Uterus (tissue), 3 donors: ENCODE measurements at regions not wholly inside any gene's neighbourhood (a gene's known extent, or its start where the extent isn't known, plus 50 kb on each side); places are given as distances from the start of the nearest gene placed in this dataset.

Source experiments
- DNase-seq, 2 donors: peaks; one replicate each; pipeline ENCODE4 v3.0.0-alpha.2; 2019 to 2020
- H3K27ac ChIP-seq, 2 donors: fragments of 200-600 bp; sonication (generic); 1 replicate in 1 of 2; 2 replicates in 1 of 2; pipeline ENCODE4 v1.5.1; 2016 to 2018
- H3K27me3 ChIP-seq, 2 donors: fragments of 200-600 bp; sonication (generic); one replicate each; pipeline ENCODE4 v1.5.1; 2018 to 2019; ENCODE audit warnings: control low read depth in 1 of 2
- H3K36me3 ChIP-seq, 2 donors: fragments of 200-600 bp; sonication (generic); one replicate each; pipeline ENCODE4 v1.5.1; 2019; ENCODE audit warnings: control low read depth in 1 of 2
- H3K4me1 ChIP-seq, 2 donors: fragments of 200-600 bp; sonication (generic); one replicate each; pipeline ENCODE4 v1.5.1; 2018 to 2019; ENCODE audit warnings: control low read depth in 1 of 2
- H3K4me3 ChIP-seq, 2 donors: fragments of 200-600 bp; sonication (generic); 1 replicate in 1 of 2; 2 replicates in 1 of 2; pipeline ENCODE4 v1.5.1; 2018 to 2019; ENCODE audit warnings: mild to moderate bottlenecking in 1 of 2
- H3K9me3 ChIP-seq, 2 donors: fragments of 200-600 bp; sonication (generic); one replicate each; pipeline ENCODE4 v1.5.1; 2019; ENCODE audit warnings: control low read depth in 1 of 2
- POLR2A ChIP-seq, 2 donors: fragments of 450-650 bp; IDR thresholded peaks; one replicate each; pipeline ENCODE4 v1.6.1; 2016; ENCODE audit warnings: antibody characterized with exemption in 2 of 2, mild to moderate bottlenecking in 1 of 2, moderate library complexity in 1 of 2
- intact Hi-C: fragments of 100-400 bp; cut with DNase I; formaldehyde crosslinking; loops from one replicate; pipeline ENCODE4 v1.15.1; 2023; ENCODE audit warnings: low total_unique reads
- TF ChIP-seq, protein P1 (sequence below), 4 experiments: fragments of 200-600 bp in 2 of 4; fragments of 450-650 bp in 2 of 4; sonication (generic) in 2 of 4; IDR thresholded peaks; one replicate each; pipeline ENCODE4 v1.5.1; 2016 to 2019; ENCODE audit warnings: antibody characterized with exemption in 4 of 4, mild to moderate bottlenecking in 2 of 4, moderate library complexity in 1 of 4
- donor health status: DM: yes; HTN: yes; CAD: no.

- Histone ChIP-seq H3K36me3 (no peaks in the 10 kb centered on the region), H3K4me1 (no peaks in the 10 kb centered on the region), H3K4me3 (no peak overlapping the region), H3K27ac (no peak overlapping the region), H3K9me3 (no peaks in the 10 kb centered on the region), H3K27me3 (no peaks in the 10 kb centered on the region)
- no peak for DNase-seq
- TF ChIP-seq, protein P1, sequence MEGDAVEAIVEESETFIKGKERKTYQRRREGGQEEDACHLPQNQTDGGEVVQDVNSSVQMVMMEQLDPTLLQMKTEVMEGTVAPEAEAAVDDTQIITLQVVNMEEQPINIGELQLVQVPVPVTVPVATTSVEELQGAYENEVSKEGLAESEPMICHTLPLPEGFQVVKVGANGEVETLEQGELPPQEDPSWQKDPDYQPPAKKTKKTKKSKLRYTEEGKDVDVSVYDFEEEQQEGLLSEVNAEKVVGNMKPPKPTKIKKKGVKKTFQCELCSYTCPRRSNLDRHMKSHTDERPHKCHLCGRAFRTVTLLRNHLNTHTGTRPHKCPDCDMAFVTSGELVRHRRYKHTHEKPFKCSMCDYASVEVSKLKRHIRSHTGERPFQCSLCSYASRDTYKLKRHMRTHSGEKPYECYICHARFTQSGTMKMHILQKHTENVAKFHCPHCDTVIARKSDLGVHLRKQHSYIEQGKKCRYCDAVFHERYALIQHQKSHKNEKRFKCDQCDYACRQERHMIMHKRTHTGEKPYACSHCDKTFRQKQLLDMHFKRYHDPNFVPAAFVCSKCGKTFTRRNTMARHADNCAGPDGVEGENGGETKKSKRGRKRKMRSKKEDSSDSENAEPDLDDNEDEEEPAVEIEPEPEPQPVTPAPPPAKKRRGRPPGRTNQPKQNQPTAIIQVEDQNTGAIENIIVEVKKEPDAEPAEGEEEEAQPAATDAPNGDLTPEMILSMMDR (IDR thresholded peaks at IDR 0.05), result no peak
- no peak for TF ChIP-seq POLR2A (IDR thresholded peaks at IDR 0.05)
- intact Hi-C loops, result no loop called here
Measured at GRCh38 chr1:95548211-95548610, 314.2 kb downstream of the RWDD3 start.

DNA sequence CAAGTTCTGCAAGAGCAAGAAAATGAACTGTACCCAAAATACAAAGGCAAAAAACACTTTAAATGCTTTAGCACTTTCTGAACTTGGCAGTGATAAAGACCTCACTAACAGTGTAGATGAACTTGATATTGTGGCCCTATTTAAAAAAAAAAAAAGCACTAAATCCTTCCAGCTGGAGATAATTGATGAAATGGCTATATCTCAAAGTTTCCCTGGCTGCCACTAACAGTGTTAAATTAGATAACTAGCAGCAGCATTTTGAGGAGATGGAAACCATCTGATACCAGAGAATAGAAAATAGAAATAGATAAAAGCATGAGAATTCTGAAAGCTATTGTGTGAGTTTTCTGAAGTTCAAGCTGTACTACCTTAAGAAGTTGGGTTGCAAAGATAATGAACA, 317.2 kb downstream of the RWDD3 start:
- no peak overlapping the region for H3K4me3 ChIP-seq
- no peaks in the 10 kb centered on the region for H3K9me3 ChIP-seq
- no peaks in the 10 kb centered on the region for H3K4me1 ChIP-seq
- H3K27me3 ChIP-seq, result no peaks in the 10 kb centered on the region
- TF ChIP-seq POLR2A (IDR thresholded peaks at IDR 0.05), result no peak
- TF ChIP-seq, protein P1 (IDR thresholded peaks at IDR 0.05), result no peak
- no peaks in the 10 kb centered on the region for H3K36me3 ChIP-seq
- intact Hi-C loops, result no loop called here
- no peak for DNase-seq
- H3K27ac ChIP-seq, result no peak overlapping the region

DNA sequence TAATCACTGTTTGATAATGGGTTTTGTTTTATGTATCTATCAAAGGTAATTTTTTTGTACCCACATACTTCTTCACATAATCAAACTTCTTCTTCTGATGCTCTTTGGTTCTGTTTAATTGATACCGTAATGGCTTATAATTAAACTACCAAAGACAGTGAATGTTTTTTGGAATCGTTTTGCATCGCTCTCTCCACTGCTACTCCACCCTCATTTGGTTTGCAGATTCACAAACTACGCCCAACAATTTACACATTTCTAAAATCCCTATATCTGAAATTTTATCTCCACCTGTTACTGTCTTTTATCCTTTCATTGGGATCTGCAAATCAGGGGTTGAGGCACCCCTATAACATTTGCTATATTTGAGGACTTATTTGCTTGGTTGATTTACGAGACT, 319.6 kb downstream of the RWDD3 start:
- Histone ChIP-seq H3K4me3 (no peak overlapping the region), H3K36me3 (no peaks in the 10 kb centered on the region), H3K27ac (no peak overlapping the region), H3K9me3 (no peaks in the 10 kb centered on the region), H3K4me1 (no peaks in the 10 kb centered on the region), H3K27me3 (no peaks in the 10 kb centered on the region)
- no peak for DNase-seq
- intact Hi-C loops, result no loop called here
- no peak for TF ChIP-seq POLR2A (IDR thresholded peaks at IDR 0.05)
- TF ChIP-seq, protein P1 (IDR thresholded peaks at IDR 0.05), result no peak

- H3K4me3 ChIP-seq, result no peak overlapping the region
- H3K4me1 ChIP-seq, result no peaks in the 10 kb centered on the region
- no peak overlapping the region for H3K27ac ChIP-seq
- H3K9me3 ChIP-seq, result no peaks in the 10 kb centered on the region
- intact Hi-C loops, result no loop called here
- DNase-seq, result no peak
- TF ChIP-seq, protein P1 (IDR thresholded peaks at IDR 0.05), result no peak
- no peak for TF ChIP-seq POLR2A (IDR thresholded peaks at IDR 0.05)
- no peaks in the 10 kb centered on the region for H3K27me3 ChIP-seq
- H3K36me3 ChIP-seq, result no peaks in the 10 kb centered on the region
Measured at GRCh38 chr1:95554408-95554807, 320.4 kb downstream of the RWDD3 start.

GRCh38 chr1:95558791-95559190, 324.8 kb downstream of the RWDD3 start:
- intact Hi-C loops, result no loop called here
- no peak for DNase-seq
- no peaks in the 10 kb centered on the region for H3K36me3 ChIP-seq

More at GRCh38 chr1:95558791-95559190, 324.8 kb downstream of the RWDD3 start:
- no peak for TF ChIP-seq POLR2A (IDR thresholded peaks at IDR 0.05)
- TF ChIP-seq, protein P1 (IDR thresholded peaks at IDR 0.05), result no peak
- H3K9me3 ChIP-seq, result no peaks in the 10 kb centered on the region
- no peaks in the 10 kb centered on the region for H3K27me3 ChIP-seq
- H3K4me3 ChIP-seq, result no peak overlapping the region
- H3K27ac ChIP-seq, result no peak overlapping the region
- no peaks in the 10 kb centered on the region for H3K4me1 ChIP-seq
